ENCODE measurements at regions not wholly inside any gene's neighbourhood (a gene's known extent, or its start where the extent isn't known, plus 50 kb on each side); places are given as distances from the start of the nearest gene placed in this dataset.
A peak's percentile ranks its signal among the peaks of the same experiment; 100 is the strongest.
"Not testable (repeated sequence)": the region's sequence is repeated elsewhere in the genome, so short reads cannot be mapped to it uniquely, and the experiment has no call there.

- DNase-seq (ENCODE audit: low read depth) = peak; percentile 25
Measured at GRCh38 chr10:8389630-8390029, 335.1 kb downstream of the GATA3 start.

GRCh38 chr10:8392216-8392615 is 337.7 kb downstream of the GATA3 start:
- peak; percentile 34 for DNase-seq (ENCODE audit: low read depth)

DNA sequence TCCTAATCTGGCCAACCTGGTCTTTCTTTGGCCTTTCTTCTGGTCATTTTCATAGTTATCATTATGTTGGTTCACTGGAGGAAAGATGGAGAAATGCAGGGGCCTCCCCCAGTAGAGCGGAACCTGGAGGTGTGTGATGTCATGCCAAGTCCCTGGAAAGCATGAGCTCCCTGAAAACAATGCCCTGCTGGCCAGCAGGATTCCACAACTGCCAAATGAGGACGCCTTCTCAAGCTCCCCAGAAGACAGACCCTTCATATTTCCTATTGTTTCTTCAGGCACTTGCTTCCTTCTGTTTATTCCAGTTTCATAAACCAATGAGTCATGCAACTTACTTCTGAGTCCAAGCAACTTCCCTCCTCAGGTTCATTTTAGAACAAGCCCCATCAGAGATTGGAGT is 339.0 kb downstream of the GATA3 start:
- DNase-seq (ENCODE audit: low read depth) = peak; percentile 6

GRCh38 chr10:8396675-8397074 is 342.2 kb downstream of the GATA3 start:
- DNase-seq (ENCODE audit: low read depth) = peak; percentile 10

DNA sequence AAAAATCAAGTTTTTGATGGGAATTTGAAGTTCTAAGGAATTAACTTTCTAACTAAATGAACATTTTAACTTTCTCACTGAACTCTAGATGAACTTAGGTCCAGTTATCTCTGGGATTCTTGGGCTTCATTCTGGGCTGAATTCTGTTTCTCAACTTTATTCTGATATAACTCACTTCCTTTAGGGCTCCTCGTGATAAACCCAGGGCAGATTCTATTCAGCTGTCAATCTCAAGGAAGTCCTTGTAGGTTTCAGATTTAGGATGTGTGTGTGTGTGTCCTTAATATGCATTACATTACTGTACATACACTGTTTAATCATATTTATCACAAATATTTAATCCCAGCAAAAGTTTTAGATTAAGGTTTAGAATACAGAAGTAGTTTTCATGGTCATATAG is 344.3 kb downstream of the GATA3 start:
- no peak for DNase-seq (ENCODE audit: low read depth)

DNA sequence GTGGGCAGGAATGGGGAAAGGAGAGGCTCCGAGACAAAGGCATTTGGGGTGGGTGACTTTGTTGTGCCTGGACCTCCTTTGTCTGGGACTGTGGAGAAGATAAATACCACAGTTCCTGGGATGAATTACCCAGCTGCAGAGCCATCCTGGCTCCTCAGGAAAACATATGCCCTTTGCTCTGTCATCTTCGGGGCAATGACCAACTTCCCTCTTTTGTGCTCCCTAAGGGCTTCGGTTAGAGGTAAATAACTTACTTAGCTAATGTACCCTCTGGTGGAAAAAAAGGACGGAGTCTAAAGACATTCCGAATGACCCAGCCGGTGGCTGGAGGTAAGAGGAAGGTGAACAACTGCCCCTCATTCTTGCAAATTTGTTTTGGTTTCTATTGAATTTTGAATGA is 345.7 kb downstream of the GATA3 start:
- DNase-seq (ENCODE audit: low read depth) = no peak

- no peak for DNase-seq (ENCODE audit: low read depth)
Measured at GRCh38 chr10:8400892-8401291, 346.4 kb downstream of the GATA3 start.

- DNase-seq (ENCODE audit: low read depth) = no peak
Measured at GRCh38 chr10:8401531-8401930, 347.0 kb downstream of the GATA3 start.

DNA sequence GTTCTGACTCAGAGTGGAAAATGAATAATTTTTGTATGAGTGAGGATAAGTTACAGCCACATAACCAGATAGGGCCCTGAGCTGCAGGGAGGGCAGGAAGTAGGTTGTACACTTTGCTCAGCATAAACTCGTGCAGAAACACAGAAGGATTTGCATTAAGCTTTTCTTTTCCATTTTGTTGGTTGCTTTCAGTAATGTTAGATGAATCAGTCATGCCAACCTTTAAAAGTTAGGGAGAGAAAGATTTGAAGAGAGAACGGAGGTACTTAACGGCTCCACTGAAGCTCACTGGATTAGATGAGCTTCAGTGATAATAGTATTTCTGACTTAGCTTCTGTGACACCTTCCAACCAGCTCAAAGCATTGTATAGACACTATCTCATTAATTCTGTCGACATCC is 348.1 kb downstream of the GATA3 start:
- DNase-seq (ENCODE audit: low read depth) = peak; percentile 0

DNA sequence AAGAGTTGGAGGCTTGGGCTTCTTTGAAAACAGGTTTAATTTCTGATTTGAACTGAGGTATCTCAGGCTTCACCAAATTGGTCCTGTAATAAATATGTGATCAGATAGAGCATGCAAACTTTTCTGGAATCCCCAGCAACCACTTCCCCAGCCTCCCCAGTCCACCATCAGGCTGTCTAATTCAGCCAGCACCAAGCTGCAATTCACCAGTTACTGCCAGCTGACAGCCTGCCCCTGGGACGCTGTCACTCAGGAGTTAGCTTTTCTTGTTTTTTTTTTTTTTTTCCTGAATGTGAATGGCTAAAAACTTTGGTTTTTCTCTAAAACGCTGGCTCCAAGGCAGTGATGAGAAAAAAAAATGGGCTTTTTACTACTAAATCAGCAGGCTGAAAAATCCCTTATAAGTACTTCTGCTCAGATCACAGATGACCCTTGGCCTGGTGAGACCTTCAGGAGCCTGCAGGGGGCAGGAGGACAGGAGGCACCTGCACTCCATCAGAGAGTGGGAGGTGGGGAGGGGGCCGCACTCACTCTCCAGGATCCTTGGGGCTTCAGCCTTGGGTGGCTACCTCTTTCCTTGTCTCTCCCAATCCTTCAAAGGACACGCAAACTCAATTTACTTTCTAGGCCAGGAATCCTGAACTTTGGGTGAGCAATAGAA is 349.4 kb downstream of the GATA3 start:
- no peak for DNase-seq (ENCODE audit: low read depth)

DNA sequence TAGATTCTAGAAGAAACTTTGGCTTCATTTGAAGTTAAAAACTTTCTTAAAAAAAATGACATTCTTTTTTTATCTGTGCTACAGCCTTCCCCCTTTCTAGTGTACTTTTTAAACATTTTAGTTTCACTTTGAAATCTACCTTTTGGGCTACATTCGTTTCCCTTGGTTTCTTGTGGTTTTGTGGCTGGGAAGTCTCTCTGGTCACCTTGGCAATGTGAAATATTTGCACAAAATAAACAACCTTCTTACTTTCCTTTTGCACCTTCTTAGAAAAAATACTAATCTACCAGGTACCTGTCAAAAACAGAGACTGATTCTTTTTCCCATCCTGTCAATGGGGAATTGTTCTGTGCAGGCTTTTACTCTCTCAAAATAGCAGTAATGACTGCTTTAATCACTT is 350.2 kb downstream of the GATA3 start:
- DNase-seq (ENCODE audit: low read depth) = no peak

- no peak for DNase-seq (ENCODE audit: low read depth)
Measured at GRCh38 chr10:8405596-8405995, 351.1 kb downstream of the GATA3 start.

GRCh38 chr10:8407501-8408021 is 353.1 kb downstream of the GATA3 start:
- no peak for DNase-seq (ENCODE audit: low read depth)

- DNase-seq (ENCODE audit: low read depth) = no peak
Measured at GRCh38 chr10:8410506-8410905, 356.0 kb downstream of the GATA3 start.

GRCh38 chr10:8412541-8412940 is 358.1 kb downstream of the GATA3 start:
- DNase-seq (ENCODE audit: low read depth) = no peak

GRCh38 chr10:8415029-8415428 is 360.5 kb downstream of the GATA3 start:
- not testable (repeated sequence) for DNase-seq (ENCODE audit: low read depth)

- no peak for DNase-seq (ENCODE audit: low read depth)
Measured at GRCh38 chr10:8416192-8416701, 361.8 kb downstream of the GATA3 start.

DNA sequence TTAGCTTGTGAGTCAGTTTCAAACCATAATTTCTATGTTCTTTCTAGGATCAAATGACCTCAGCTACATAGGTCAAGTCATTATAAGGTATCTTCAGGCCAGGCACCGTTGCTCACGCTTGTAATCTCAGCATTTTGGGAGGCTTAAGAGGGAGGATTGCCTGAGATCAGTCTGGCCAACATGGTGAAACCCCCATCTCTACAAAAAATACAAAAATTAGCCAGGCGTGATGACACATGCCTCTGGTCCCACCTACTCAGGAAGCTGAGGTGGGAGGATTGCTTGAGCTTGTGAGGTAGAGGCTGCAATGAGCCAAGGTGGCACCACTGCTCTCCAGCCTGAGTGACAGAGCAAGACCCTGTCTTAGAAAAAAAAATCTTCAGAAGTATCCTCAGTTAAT is 362.3 kb downstream of the GATA3 start:
- no peak for DNase-seq (ENCODE audit: low read depth)

DNA sequence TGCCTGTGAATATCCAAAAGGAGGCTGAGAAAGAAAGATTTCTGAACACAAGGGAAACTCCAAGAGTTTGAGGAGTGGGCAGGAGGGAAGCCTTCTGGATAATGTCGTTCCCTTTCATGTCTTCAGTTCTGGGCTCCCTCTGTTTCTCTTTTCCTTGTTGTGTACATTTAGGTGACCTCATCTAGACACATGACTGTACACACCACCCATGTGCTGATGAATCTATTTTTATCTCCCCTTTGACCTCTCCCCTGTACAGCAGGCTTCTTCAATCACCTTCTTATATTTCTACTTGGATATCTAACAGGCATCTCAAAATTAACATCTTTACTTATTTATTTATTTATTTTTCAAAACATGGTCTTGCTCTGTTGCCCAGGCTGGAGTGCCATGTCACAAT is 363.1 kb downstream of the GATA3 start:
- DNase-seq (ENCODE audit: low read depth) = no peak

DNA sequence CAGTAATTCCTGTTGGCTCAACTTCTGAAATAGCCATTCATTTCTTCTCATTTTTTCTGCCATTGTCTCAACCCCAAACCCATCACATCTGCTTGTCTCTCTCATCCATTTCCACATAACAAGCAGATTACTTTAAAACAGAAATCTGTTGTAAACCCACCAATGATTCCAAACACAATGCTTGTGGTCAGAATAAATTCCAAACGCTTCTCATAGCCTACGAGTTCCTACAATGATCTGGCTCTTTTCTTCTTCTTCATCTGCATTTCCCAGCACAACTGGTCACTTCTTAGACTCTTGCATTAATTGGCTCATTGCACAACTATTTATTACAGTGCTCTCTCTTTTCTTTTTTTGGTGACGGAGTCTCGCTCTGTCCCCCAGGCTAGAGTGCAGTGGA is 364.1 kb downstream of the GATA3 start:
- DNase-seq (ENCODE audit: low read depth) = no peak

- DNase-seq (ENCODE audit: low read depth) = no peak
Measured at GRCh38 chr10:8420182-8420581, 365.7 kb downstream of the GATA3 start.

DNA sequence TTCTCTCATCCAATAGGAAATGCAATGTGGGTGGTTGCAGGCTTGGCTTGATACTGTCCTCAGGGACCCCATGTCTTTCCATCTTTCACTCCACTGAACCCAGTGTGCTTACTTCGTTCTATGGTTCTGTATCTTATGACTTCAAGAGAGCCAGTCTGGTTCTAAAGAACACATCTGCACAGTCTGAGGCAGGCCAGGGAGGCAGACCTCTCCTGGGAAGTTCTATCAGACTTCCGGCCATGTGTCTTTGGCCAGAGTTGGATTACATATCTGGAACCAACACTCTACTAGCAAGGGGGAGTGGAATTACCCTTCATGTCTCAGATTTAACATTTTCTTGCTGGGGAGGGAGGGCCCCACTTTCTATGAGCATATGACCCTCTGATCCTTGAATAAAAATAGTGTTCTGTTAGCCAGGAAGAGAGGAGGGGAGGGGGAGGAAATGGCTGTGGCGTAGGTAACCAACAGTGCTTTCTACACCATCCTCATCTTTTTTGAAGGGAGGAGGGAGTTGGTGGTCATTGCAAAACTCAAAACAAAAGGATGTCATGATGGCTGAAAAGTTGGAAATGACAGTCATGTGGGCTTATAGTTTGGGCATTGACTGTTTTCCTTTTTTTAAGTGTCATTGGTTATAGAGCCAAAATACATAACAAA is 370.2 kb downstream of the GATA3 start:
- DNase-seq (ENCODE audit: low read depth) = no peak

- DNase-seq (ENCODE audit: low read depth) = no peak
Measured at GRCh38 chr10:8428654-8429053, 374.2 kb downstream of the GATA3 start.

GRCh38 chr10:8430321-8430720 is 375.8 kb downstream of the GATA3 start:
- DNase-seq (ENCODE audit: low read depth) = no peak

Data from ELR (cell line).